CD14-positive monocyte (primary cell): ENCODE measurements at regions not wholly inside any gene's neighbourhood (a gene's known extent, or its start where the extent isn't known, plus 50 kb on each side); places are given as distances from the start of the nearest gene placed in this dataset.

Source experiments
- DNase-seq, 3 donors: peaks; one replicate each; pipeline ENCODE4 v3.0.0-alpha.2; 2011 to 2022
- H2AFZ ChIP-seq: 2 replicates; pipeline ENCODE4 v1.6.0; 2012; ENCODE audit warnings: mild to moderate bottlenecking, low read depth, low read length, inconsistent platforms; ENCODE audit not compliant: insufficient read depth, poor library complexity, severe bottlenecking
- H3K27ac ChIP-seq, 2 donors: 1 replicate in 1 of 2; 2 replicates in 1 of 2; pipeline ENCODE4 v1.5.1; 2012 to 2013; ENCODE audit warnings: low read length in 2 of 2, control low read depth in 1 of 2, inconsistent platforms in 1 of 2, low read depth in 1 of 2, mild to moderate bottlenecking in 1 of 2
- H3K27me3 ChIP-seq, 2 donors: one replicate each; pipeline versions ENCODE4 v1.6.0 to v1.6.1; 2011 to 2013; ENCODE audit warnings: low read length in 2 of 2; ENCODE audit not compliant: control insufficient read depth in 2 of 2, insufficient read depth in 2 of 2
- H3K36me3 ChIP-seq, 2 donors: replicated peaks in 1 of 2; 1 replicate in 1 of 2; 2 replicates in 1 of 2; pipeline versions ENCODE4 v1.5.1 to v1.6.1; 2012 to 2013; ENCODE audit warnings: low read length in 2 of 2, control low read depth in 1 of 2, inconsistent platforms in 1 of 2, mild to moderate bottlenecking in 1 of 2; ENCODE audit not compliant: insufficient read depth in 2 of 2, control insufficient read depth in 1 of 2
- H3K4me1 ChIP-seq, 2 donors: 1 replicate in 1 of 2; 2 replicates in 1 of 2; pipeline versions ENCODE4 v1.5.1 to v1.6.1; 2012 to 2013; ENCODE audit warnings: low read length in 2 of 2, control low read depth in 1 of 2, inconsistent platforms in 1 of 2, mild to moderate bottlenecking in 1 of 2, moderate library complexity in 1 of 2; ENCODE audit not compliant: insufficient read depth in 2 of 2, control insufficient read depth in 1 of 2
- H3K4me2 ChIP-seq: replicated peaks from 2 replicates; pipeline ENCODE3; 2012; ENCODE audit warnings: low read length, moderate library complexity, mild to moderate bottlenecking; ENCODE audit not compliant: poor library complexity, severe bottlenecking; ENCODE audit errors: extremely low read depth
- H3K4me3 ChIP-seq, 3 experiments: fragments of 200-600 bp in 1 of 3; sonication (generic) in 1 of 3; replicated peaks in 1 of 3; 1 replicate in 2 of 3; 2 replicates in 1 of 3; pipeline ENCODE4 v1.5.1; 2011 to 2013; ENCODE audit warnings: low read length in 3 of 3, mild to moderate bottlenecking in 3 of 3, control low read depth in 2 of 3, low read depth in 2 of 3, inconsistent platforms in 1 of 3, moderate library complexity in 1 of 3
- H3K79me2 ChIP-seq: 2 replicates; pipeline ENCODE4 v1.6.0; 2012; ENCODE audit warnings: mild to moderate bottlenecking, control low read depth, inconsistent platforms, low read length, moderate library complexity; ENCODE audit not compliant: insufficient read depth
- H3K9ac ChIP-seq: 2 replicates; pipeline ENCODE4 v1.6.0; 2017; ENCODE audit warnings: low read length, mild to moderate bottlenecking; ENCODE audit not compliant: insufficient read depth, poor library complexity, severe bottlenecking
- H3K9me3 ChIP-seq, 2 donors: replicated peaks in 1 of 2; 1 replicate in 1 of 2; 2 replicates in 1 of 2; pipeline versions ENCODE4 v1.5.1 to v1.6.1; 2012 to 2013; ENCODE audit warnings: low read length in 2 of 2, control low read depth in 1 of 2; ENCODE audit not compliant: control insufficient read depth in 1 of 2, insufficient read depth in 1 of 2
- H4K20me1 ChIP-seq: 2 replicates; pipeline ENCODE4 v1.6.0; 2012; ENCODE audit warnings: mild to moderate bottlenecking, low read length, control low read depth, moderate library complexity; ENCODE audit not compliant: insufficient read depth
- H3K27ac Mint-ChIP-seq, 7 donors: one replicate each; pipeline ENCODE4 v1.8.0; 2020; ENCODE audit warnings: mild to moderate bottlenecking in 7 of 7, mixed read lengths in 7 of 7, moderate library complexity in 6 of 7, inconsistent platforms in 2 of 7
- H3K27me3 Mint-ChIP-seq, 3 donors: one replicate each; pipeline ENCODE4 v1.8.0; 2021 to 2022; ENCODE audit warnings: low read depth in 3 of 3, mild to moderate bottlenecking in 3 of 3, mixed read lengths in 3 of 3, moderate library complexity in 3 of 3, inconsistent platforms in 1 of 3
- H3K36me3 Mint-ChIP-seq, 2 donors: one replicate each; pipeline ENCODE4 v1.8.0; 2020; ENCODE audit warnings: mixed read lengths in 2 of 2, inconsistent platforms in 1 of 2, mild to moderate bottlenecking in 1 of 2
- H3K4me1 Mint-ChIP-seq: one replicate; pipeline ENCODE4 v1.8.0; 2020; ENCODE audit warnings: mild to moderate bottlenecking, mixed read lengths
- H3K4me3 Mint-ChIP-seq, 2 donors: one replicate each; pipeline ENCODE4 v1.8.0; 2020; ENCODE audit warnings: mild to moderate bottlenecking in 2 of 2, mixed read lengths in 2 of 2, moderate library complexity in 1 of 2
- H3K9me3 Mint-ChIP-seq, 7 donors: one replicate each; pipeline ENCODE4 v1.8.0; 2020 to 2022; ENCODE audit warnings: mixed read lengths in 7 of 7, mild to moderate bottlenecking in 6 of 7, moderate library complexity in 6 of 7, inconsistent platforms in 2 of 7
- CTCF ChIP-seq: fragments of 200-600 bp; IDR thresholded peaks from one replicate; pipeline ENCODE4 v1.8.0; 2022; ENCODE audit warnings: antibody characterized with exemption, mild to moderate bottlenecking
- WGBS: methylation state at CpG from one replicate; pipeline ENCODE4 v1.1.5; 2013; ENCODE audit warnings: missing lambda C conversion rate; ENCODE audit not compliant: insufficient coverage; 5-methylcytosine and 5-hydroxymethylcytosine counted together
- intact Hi-C, 2 donors: fragments of 100-400 bp; cut with micrococcal nuclease; formaldehyde crosslinking; loops; one replicate each; pipeline versions ENCODE4 v1.15.0 to v1.15.1; 2023

- H3K36me3 ChIP-seq = no peaks in the 10 kb centered on the region
- no peak overlapping the region for H3K9ac ChIP-seq
- WGBS = 100% methylated on average over 1 of the region's 2 CpGs
- no peak for DNase-seq
- no peak for TF ChIP-seq CTCF
- no peak overlapping the region for H3K4me2 ChIP-seq
- peaks cover 0 to 2% (median 0%) of the 10 kb centered on the region in 3 donors for H3K27me3 Mint-ChIP-seq
- H3K9me3 Mint-ChIP-seq = peaks cover 0 to 2% (median 0%) of the 10 kb centered on the region in 7 donors
- no peak overlapping the region for H2AFZ ChIP-seq
- intact Hi-C loops = no loop called here
- no peak overlapping the region for H3K27ac Mint-ChIP-seq
- H3K4me1 ChIP-seq = no peaks in the 10 kb centered on the region
- H3K27me3 ChIP-seq = no peaks in the 10 kb centered on the region
- H4K20me1 ChIP-seq = no peaks in the 10 kb centered on the region
- no peak overlapping the region for H3K27ac ChIP-seq
- H3K4me3 ChIP-seq = no peak overlapping the region
- no peaks in the 10 kb centered on the region for H3K79me2 ChIP-seq
- H3K4me1 Mint-ChIP-seq = peaks cover 5% of the 10 kb centered on the region
- no peaks in the 10 kb centered on the region for H3K9me3 ChIP-seq
- H3K36me3 Mint-ChIP-seq = no peaks in the 10 kb centered on the region
- no peak overlapping the region for H3K4me3 Mint-ChIP-seq
These were observed 63.9 kb upstream of the GRIP1 start for GRCh38 chr12:66742508-66743367.

DNA sequence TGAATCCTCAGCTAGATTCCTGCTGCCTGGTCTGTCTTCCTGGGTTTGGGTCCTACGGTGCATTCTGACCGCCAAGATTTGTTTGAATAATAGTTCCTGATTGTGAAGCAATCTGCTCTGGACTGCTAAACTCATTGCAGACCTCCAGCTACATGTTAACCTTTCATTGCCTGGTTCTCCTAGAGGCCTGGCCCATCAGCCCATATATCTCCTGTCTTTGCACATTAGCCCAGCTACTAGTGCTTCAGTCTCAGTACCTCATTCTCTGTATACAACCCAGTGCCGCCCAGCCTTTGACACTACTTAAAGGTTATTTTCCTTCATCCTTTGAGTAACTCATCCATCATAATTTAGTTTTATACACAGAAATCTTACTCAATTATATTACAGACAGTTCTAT lies 65.6 kb upstream of the GRIP1 start:
- Mint-ChIP-seq H3K27me3 (no peaks in the 10 kb centered on the region), H3K4me3 (no peak overlapping the region), H3K4me1 (peaks cover 5% of the 10 kb centered on the region), H3K27ac (no peak overlapping the region), H3K9me3 (peaks cover 0 to 2% (median 0%) of the 10 kb centered on the region in 7 donors), H3K36me3 (no peaks in the 10 kb centered on the region)
- no peak overlapping the region for H2AFZ ChIP-seq
- WGBS = 100% methylated on average over 1 of the region's 3 CpGs
- H4K20me1 ChIP-seq = no peaks in the 10 kb centered on the region
- no peaks in the 10 kb centered on the region for H3K9me3 ChIP-seq
- H3K79me2 ChIP-seq = no peaks in the 10 kb centered on the region
- H3K4me3 ChIP-seq = no peak overlapping the region
- no peaks in the 10 kb centered on the region for H3K36me3 ChIP-seq
- no peaks in the 10 kb centered on the region for H3K27me3 ChIP-seq
- no peaks in the 10 kb centered on the region for H3K4me1 ChIP-seq
- TF ChIP-seq CTCF = no peak
- intact Hi-C loops = no loop called here
- no peak overlapping the region for H3K9ac ChIP-seq
- DNase-seq = no peak
- no peak overlapping the region for H3K4me2 ChIP-seq
- no peak overlapping the region for H3K27ac ChIP-seq
